ENCODE measurements at regions not wholly inside any gene's neighbourhood (a gene's known extent, or its start where the extent isn't known, plus 50 kb on each side); places are given as distances from the start of the nearest gene placed in this dataset.

DNA sequence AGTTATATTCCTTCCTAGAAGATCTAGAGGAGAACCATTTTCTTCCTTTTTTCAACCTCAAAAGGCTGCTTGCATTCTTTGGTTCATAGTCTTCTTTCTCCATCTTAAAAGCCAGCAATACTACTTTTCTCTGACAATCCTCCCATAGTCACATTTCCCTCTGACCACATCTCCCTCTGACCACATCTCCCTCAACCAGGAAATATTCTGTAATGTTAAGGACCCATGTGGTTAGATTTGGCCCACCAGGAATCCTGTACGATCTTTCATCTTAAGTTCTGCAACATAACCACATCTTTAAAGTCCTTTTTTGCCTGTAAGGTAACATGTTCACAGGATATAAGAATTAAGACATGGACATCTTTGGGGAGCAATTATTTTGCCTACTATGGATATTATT lies 179.4 kb upstream of the SPEF2 start:
- ChIA-PET RAD21 (ENCODE audit: low non-redundant PET in 1 of 2, low total read pairs in 2 of 2, uncharacterized antibody in 2 of 2, unreplicated experiment in 2 of 2) (no interaction called here), CTCF (no interaction called here), POLR2A (no interaction called here)
- Histone ChIP-seq H3K9ac (ENCODE audit: low read length) (no peak overlapping the region), H3K27me3 (ENCODE audit: insufficient read depth, low read length) (peaks cover 6% of the 10 kb centered on the region; the same call in 1 of the 2 replicates), H3K9me3 (ENCODE audit: control insufficient read depth in 1 of 2, insufficient read depth in 1 of 2, low read depth in 1 of 2, low read length in 2 of 2) (no peaks in the 10 kb centered on the region), H3K4me1 (ENCODE audit: control insufficient read depth in 1 of 2, insufficient read depth in 2 of 2, low read length in 2 of 2) (no peaks in the 10 kb centered on the region), H3K27ac (ENCODE audit: low read depth, low read length) (no peak overlapping the region), H3K79me2 (ENCODE audit: insufficient read depth, low read length) (no peaks in the 10 kb centered on the region), H3K36me3 (ENCODE audit: control insufficient read depth in 1 of 2, insufficient read depth in 2 of 2, low read length in 2 of 2) (no peaks in the 10 kb centered on the region), H3K4me2 (ENCODE audit: low read length) (no peak overlapping the region), H4K20me1 (ENCODE audit: insufficient read depth) (no peaks in the 10 kb centered on the region), H3K9me2 (ENCODE audit: insufficient read depth) (no peaks in the 10 kb centered on the region), H3K4me3 (replicated peaks in 1 of 2; ENCODE audit: low read depth in 1 of 2, low read length in 2 of 2) (no peak overlapping the region), H2AFZ (ENCODE audit: low read depth, low read length, poor library complexity, severe bottlenecking) (no peak overlapping the region)
- BruUV-seq (replicated peaks), result no TSS peak
- intact Hi-C loops (cut with micrococcal nuclease), result no loop called here
- DNase-seq (ENCODE audit: low read depth, low spot score) (no peak), ATAC-seq (no peak)
- TF ChIP-seq FOSL1 (IDR thresholded peaks at IDR 0.05; ENCODE audit: low read depth), result no peak
- TF ChIP-seq POLR2AphosphoS5 (IDR thresholded peaks at IDR 0.05; ENCODE audit: low read depth, low read length), result no peak
- TF ChIP-seq SRF (IDR thresholded peaks at IDR 0.05; ENCODE audit: low read depth), result no peak
- no peak for TF ChIP-seq CEBPB (IDR thresholded peaks at IDR 0.05; ENCODE audit: low read depth)
- no peak for TF ChIP-seq JUND (IDR thresholded peaks at IDR 0.05)
- no peak for TF ChIP-seq ELF1 (IDR thresholded peaks at IDR 0.05; ENCODE audit: borderline replicate concordance, low read depth)
- TF ChIP-seq, protein P1, sequence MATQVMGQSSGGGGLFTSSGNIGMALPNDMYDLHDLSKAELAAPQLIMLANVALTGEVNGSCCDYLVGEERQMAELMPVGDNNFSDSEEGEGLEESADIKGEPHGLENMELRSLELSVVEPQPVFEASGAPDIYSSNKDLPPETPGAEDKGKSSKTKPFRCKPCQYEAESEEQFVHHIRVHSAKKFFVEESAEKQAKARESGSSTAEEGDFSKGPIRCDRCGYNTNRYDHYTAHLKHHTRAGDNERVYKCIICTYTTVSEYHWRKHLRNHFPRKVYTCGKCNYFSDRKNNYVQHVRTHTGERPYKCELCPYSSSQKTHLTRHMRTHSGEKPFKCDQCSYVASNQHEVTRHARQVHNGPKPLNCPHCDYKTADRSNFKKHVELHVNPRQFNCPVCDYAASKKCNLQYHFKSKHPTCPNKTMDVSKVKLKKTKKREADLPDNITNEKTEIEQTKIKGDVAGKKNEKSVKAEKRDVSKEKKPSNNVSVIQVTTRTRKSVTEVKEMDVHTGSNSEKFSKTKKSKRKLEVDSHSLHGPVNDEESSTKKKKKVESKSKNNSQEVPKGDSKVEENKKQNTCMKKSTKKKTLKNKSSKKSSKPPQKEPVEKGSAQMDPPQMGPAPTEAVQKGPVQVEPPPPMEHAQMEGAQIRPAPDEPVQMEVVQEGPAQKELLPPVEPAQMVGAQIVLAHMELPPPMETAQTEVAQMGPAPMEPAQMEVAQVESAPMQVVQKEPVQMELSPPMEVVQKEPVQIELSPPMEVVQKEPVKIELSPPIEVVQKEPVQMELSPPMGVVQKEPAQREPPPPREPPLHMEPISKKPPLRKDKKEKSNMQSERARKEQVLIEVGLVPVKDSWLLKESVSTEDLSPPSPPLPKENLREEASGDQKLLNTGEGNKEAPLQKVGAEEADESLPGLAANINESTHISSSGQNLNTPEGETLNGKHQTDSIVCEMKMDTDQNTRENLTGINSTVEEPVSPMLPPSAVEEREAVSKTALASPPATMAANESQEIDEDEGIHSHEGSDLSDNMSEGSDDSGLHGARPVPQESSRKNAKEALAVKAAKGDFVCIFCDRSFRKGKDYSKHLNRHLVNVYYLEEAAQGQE (IDR thresholded peaks at IDR 0.05; ENCODE audit: low read depth), result no peak
- no peak for TF ChIP-seq POLR2A (IDR thresholded peaks at IDR 0.05; ENCODE audit: borderline replicate concordance, extremely low read depth, insufficient read depth, insufficient read length)
- TF ChIP-seq SP1 (IDR thresholded peaks at IDR 0.05; ENCODE audit: low read depth), result no peak
- TF ChIP-seq ZFX (IDR thresholded peaks at IDR 0.05), result no peak
- TF ChIP-seq MAX (IDR thresholded peaks at IDR 0.05), result no peak
- no peak for TF ChIP-seq EGR1 (IDR thresholded peaks at IDR 0.05; ENCODE audit: low read depth)
- TF ChIP-seq CTCF (IDR thresholded peaks at IDR 0.05 in 2 of 3, conservative IDR thresholded peaks at IDR 0.05 in 1 of 3; ENCODE audit: borderline replicate concordance in 1 of 3, insufficient read depth in 1 of 3, low read depth in 2 of 3, low read length in 2 of 3), result no peak
- TF ChIP-seq SIN3A (IDR thresholded peaks at IDR 0.05; ENCODE audit: low read depth), result no peak

All from HCT116 (cell line).